Left renal pelvis (tissue), 4 donors: ENCODE measurements at regions not wholly inside any gene's neighbourhood (a gene's known extent, or its start where the extent isn't known, plus 50 kb on each side); places are given as distances from the start of the nearest gene placed in this dataset.

ENCODE experiments used
- DNase-seq, 4 donors: peaks; one replicate each; pipeline ENCODE4 v3.0.0-alpha.2; 2013; ENCODE audit warnings: low read depth in 4 of 4, low spot score in 3 of 4

DNA sequence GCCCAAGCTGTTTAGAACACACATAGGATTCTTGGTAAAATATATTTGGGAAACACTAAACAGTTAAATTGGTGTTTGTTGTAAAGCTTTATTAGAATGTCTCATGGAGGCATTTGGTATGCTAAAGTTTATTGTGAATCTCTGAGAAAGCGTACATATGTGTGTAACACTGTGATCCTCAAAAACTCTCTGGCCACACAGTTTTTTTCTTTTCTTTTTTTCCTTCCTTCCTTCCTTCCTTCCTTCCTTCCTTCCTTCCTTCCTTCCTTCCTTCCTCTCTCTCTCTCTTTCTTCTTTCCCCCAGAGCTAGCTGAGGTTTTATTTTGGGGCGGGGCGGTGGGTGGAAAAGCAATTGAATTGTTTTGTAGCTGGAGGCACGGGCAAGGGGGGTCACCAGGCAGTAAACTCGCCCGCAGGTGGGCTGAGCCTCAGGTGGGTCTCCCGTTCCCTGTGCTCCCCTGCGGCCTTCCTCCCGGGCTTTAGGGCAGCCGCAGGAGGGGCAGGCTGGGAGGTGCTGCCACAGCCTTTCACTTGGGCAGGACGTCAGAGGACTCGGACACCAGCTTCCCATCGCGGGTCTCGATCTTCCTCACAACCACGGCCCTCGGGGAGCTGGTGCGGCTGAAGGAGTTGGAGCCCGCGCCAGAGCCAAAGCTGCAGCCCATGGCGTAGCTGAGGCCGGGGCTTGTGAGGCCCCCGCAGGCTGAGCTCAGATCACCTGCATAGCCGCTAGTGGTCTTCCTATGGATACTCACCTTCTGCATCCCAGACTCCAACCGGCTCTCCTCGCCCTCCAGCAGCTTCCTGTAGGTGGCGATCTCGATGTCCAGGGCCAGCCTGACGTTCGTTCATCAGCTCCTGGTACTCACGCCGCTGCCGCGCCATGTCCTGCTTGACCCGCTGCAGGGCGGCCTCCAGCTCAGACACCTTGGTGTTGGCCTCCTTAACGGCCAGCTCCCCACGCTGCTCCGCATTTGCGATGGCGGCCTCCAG is 459.0 kb downstream of the GATA3 start:
- DNase-seq, result no peak

DNA sequence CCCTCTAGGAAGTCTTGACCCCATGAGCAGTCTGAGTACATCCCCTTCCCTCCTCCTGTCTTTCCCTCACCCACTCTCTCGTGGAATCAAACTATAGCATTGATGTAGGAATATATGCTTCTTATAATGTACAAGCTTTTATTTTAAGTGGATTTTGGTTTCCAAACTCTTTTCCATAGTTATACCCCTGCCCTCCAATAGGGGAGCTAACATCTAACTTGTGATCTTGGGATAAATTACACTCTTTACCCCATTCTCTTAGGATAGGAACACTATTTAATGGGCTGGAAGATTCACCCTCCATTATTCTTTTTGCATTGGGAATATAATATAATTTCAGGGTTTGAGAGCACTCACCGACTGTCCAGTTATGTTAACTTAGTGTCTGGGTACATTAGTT is 465.9 kb downstream of the GATA3 start:
- DNase-seq, result no peak

DNA sequence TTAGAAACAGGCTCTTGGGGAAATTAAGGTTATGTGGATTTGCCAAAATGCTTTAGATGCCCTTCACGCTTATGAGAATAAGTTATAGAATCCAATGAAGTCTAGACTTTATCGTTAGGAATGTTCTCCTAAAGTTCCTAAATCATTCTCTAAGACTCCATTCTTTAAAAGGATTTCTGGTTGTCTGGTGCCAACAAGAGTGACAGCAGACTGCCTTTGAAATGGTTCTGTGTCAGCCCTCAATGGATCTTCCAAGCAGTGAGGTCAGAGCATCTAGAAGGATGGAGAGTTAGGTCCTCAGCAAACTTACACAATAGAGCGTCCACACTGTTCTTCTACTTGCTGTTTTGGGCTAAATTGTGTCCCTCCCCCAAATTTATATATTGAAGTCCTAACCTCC is 473.3 kb downstream of the GATA3 start:
- no peak for DNase-seq

GRCh38 chr10:8531116-8531515 is 476.6 kb downstream of the GATA3 start:
- DNase-seq, result no peak

DNA sequence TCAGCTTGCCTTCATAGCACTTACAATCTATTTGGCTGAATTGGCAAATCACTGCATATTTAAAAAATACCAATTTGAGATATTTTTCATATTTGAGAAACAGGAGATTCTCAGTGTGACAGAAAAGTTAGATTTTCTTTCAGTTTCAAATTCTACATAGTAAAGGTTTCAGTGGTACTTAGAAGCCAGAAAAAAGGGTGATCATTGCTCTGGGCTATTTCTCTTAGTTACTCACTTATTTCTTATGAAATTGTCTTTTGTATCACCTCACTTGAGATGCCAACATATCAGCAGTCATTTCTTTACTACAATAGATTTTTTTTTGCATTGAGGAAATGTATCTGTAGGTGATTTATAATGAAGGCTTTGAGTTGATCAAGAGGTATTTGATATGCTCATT is 478.2 kb downstream of the GATA3 start:
- DNase-seq, result no peak

GRCh38 chr10:8533462-8533861 is 479.0 kb downstream of the GATA3 start:
- no peak for DNase-seq

DNA sequence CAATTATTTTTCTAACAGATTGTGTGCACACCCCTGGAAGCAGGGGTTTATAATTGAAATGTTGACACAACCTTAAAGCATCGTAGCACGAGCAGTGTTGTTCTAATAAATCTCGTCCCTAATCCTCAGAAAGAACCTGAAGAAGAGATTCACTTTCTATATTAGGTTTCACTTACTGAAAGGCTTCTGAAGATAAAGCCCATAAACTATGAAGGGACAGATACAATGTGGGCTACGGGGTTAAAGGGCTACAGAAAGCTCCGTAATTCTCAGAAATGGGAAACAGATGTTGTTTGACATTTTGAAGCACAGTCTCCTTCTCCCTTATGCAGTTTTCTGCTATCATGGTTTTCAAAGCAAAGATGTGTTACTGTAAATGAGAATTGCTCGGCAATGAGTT is 479.6 kb downstream of the GATA3 start:
- peak; percentile 36 to 75 (median 57) for DNase-seq

DNA sequence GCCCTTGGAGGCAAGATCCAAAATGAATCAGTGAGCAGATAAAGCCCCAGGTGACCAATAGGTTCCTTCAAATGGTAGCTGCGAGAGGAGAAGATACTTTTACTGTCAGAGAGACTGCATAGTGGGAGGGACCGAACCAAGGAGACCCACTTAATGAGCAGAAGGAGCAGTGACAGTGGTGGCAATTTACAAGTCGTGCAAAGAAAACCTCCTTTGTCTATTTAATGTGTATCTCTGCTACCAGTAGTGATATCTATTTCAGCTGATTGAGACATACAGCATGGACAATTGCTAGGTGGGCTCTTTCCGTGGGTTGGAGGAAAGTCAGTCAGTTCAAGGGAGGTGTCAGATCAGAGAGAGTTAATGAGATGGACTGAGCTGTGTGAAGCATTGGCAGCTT is 480.4 kb downstream of the GATA3 start:
- DNase-seq, result peak in 1 of 4 donors; percentile 19

- no peak for DNase-seq
These were observed 484.6 kb downstream of the GATA3 start for GRCh38 chr10:8539056-8539455.

DNA sequence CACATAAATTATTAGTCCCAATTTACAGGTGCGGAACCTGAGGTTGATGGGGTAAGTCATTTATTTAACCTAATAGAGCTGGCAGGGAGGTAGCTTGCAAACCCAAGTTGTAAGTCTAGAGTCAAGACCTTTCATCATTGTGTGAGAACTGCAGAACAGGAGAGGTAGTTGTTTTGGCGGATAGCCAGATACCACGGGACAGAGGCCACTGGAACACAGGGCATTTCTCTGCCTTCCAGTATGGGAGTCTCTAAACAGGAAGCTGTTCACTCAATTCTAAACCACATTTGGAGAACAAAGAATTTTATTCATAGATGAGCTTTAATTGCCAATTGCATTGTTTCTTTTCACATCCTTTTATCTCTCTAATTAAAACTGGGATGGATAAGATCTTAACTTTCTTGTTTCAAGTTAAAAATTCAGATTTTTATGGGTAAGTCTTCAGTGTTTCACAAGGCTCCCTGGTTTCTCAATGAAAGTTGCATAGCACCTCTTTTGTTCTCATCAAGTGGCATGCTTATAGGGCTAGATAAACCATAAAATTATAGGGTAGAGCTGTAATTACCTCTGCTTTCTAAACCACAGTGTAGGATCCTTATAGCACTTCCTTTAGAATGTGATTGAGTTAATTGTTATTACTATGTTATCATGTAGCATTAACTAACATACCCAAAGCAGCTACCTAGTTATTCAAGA is 489.0 kb downstream of the GATA3 start:
- DNase-seq, result no peak

GRCh38 chr10:8544057-8544380 is 489.5 kb downstream of the GATA3 start:
- DNase-seq, result no peak

DNA sequence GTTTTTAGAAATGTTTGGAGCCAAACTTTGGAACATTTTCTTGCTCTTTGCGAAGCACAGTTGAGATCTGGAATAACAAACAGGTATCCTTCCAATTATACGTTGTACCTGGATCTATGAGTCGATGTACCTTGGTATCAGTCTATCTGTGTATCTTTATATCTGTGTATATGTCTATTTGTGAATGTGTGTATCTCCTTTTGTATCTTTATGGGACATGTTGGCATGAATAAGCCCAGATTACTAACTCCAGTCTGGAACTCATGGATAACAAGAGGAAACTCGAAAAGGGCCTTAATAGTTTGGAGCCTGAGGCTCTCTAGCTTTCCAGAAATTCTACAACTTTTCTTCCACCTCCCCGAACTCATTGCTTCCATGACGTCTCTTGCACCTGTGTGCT is 490.0 kb downstream of the GATA3 start:
- DNase-seq, result no peak

DNA sequence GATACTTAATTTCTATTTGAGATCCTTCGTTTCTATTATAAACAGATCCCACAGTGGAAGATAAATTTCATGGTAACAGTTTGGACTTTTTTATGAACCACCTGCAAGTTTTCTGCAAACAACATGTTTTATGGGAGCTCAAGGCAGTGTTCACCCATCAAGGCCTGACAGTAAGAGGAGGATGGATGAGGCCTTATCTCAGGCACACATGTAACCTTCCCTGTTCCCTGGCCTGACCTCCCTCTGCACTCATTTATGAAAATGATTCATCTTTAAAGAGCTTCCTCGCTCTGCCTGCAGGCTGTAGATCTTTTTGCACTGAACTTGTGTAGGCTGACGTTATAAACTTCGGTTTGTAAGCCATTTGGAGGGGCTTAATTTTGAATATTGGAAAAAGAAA is 500.1 kb downstream of the GATA3 start:
- DNase-seq, result no peak

GRCh38 chr10:8556321-8556720 is 501.8 kb downstream of the GATA3 start:
- no peak for DNase-seq

DNA sequence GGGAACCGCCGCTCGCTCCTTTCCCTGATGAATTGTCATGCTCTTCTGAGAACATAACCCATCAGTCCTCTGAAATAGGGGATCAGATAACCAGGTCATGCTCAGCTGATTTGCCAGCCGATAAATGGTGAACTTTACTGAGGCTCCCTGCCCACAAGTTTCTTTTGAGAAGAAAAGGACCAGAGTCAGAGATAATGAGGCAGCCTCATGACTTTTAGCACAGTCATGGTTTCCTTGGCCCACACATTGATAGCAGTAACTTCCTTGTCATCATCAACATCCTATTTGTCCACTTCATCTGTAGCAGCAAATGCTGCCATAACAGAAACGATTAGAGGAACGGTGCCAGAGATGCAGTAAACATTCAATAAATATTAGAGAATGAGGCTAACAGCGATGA is 509.0 kb downstream of the GATA3 start:
- DNase-seq, result no peak

- no peak for DNase-seq
These were observed 512.2 kb downstream of the GATA3 start for GRCh38 chr10:8566737-8567136.

- DNase-seq, result no peak
These were observed 513.9 kb downstream of the GATA3 start for GRCh38 chr10:8568401-8568800.

GRCh38 chr10:8575620-8576019 is 521.1 kb downstream of the GATA3 start:
- no peak for DNase-seq

GRCh38 chr10:8576281-8576680 is 521.8 kb downstream of the GATA3 start:
- no peak for DNase-seq

- DNase-seq, result no peak
These were observed 522.4 kb downstream of the GATA3 start for GRCh38 chr10:8576911-8577310.

- DNase-seq, result no peak
These were observed 523.2 kb downstream of the GATA3 start for GRCh38 chr10:8577686-8578085.
